GM10266 (cell line): ENCODE measurements at regions not wholly inside any gene's neighbourhood (a gene's known extent, or its start where the extent isn't known, plus 50 kb on each side); places are given as distances from the start of the nearest gene placed in this dataset.

Experiments used
- DNase-seq: peaks from one replicate; pipeline ENCODE4 v3.0.0; 2012; ENCODE audit errors: extremely low spot score
- CTCF ChIP-seq: IDR thresholded peaks from 2 replicates; pipeline ENCODE4 v1.5.1; 2012; ENCODE audit warnings: mild to moderate bottlenecking, low read depth; ENCODE audit not compliant: control insufficient read depth, insufficient read depth; ENCODE audit errors: missing control alignments

GRCh38 chr13:88958821-88959220, 1287.7 kb downstream of the SLITRK5 start:
- no peak for DNase-seq
- TF ChIP-seq CTCF: no peak

GRCh38 chr13:88976466-88976865, 1305.3 kb downstream of the SLITRK5 start:
- no peak for TF ChIP-seq CTCF
- DNase-seq: no peak

GRCh38 chr13:88978607-88979006, 1307.4 kb downstream of the SLITRK5 start:
- TF ChIP-seq CTCF: no peak
- DNase-seq: no peak

- DNase-seq: peak; percentile 7
Measured at GRCh38 chr13:88979465-88980175, 1308.4 kb downstream of the SLITRK5 start.

GRCh38 chr13:89003656-89004055, 1332.5 kb downstream of the SLITRK5 start:
- TF ChIP-seq CTCF: no peak
- DNase-seq: no peak

More at GRCh38 chr13:88979465-88980175, 1308.4 kb downstream of the SLITRK5 start:
- no peak for TF ChIP-seq CTCF

- DNase-seq: no peak
- TF ChIP-seq CTCF: no peak
Measured at GRCh38 chr13:89011615-89012014, 1340.4 kb downstream of the SLITRK5 start.

- no peak for DNase-seq
- no peak for TF ChIP-seq CTCF
Measured at GRCh38 chr13:89027694-89028306, 1356.6 kb downstream of the SLITRK5 start.
